A549 (cell line): ENCODE measurements at regions not wholly inside any gene's neighbourhood (a gene's known extent, or its start where the extent isn't known, plus 50 kb on each side); places are given as distances from the start of the nearest gene placed in this dataset.
"Not testable (repeated sequence)": the region's sequence is repeated elsewhere in the genome, so short reads cannot be mapped to it uniquely, and the experiment has no call there.

Source experiments
- ATAC-seq, 2 experiments: fragments of 200-7000 bp in 1 of 2; fragments of >200 bp in 1 of 2; cut with Nextera tagmentation in 1 of 2; cut with Tn5 transposase in 1 of 2; 3 replicates each; pipeline versions ENCODE4 v1.8.0 to v1.9.1; 2018 to 2020; ENCODE audit warnings: mild to moderate bottlenecking in 1 of 2, moderate library complexity in 1 of 2
- CTCF ChIA-PET: fragments of 300-600 bp; sonication (Branson Sonifier 250); formaldehyde crosslinking; extraction: SDS; loops from one replicate; lab custom pipeline; 2021; ENCODE audit warnings: antibody characterized with exemption, inconsistent platforms; lab: Yijun Ruan, JAX
- POLR2A ChIA-PET: fragments of 350-600 bp; formaldehyde crosslinking; extraction: SDS; loops from one replicate; lab custom pipeline; 2021; ENCODE audit warnings: antibody characterized with exemption, inconsistent platforms; lab: Yijun Ruan, JAX
- DNase-seq, 2 experiments: peaks; one replicate each; pipeline versions ENCODE4 v3.0.0 to v3.0.0-alpha.2; 2011 to 2016; ENCODE audit warnings: low read depth in 1 of 2, low spot score in 1 of 2
- FAIRE-seq: peaks from 2 replicates; lab custom pipeline; 2011; peaks lifted over from hg19 to GRCh38; lab: Jason Lieb, UNC
- H3K27ac ChIP-seq, 2 experiments: fragments of >200 bp; sonication (Bioruptor Twin); formaldehyde crosslinking; 3 replicates each; pipeline ENCODE4 v1.5.1; 2016 to 2017
- H3K4me1 ChIP-seq: fragments of >200 bp; sonication (Bioruptor Twin); formaldehyde crosslinking; 3 replicates; pipeline ENCODE4 v1.6.1; 2016
- H3K4me2 ChIP-seq: fragments of >200 bp; sonication (Bioruptor Twin); formaldehyde crosslinking; 3 replicates; pipeline ENCODE4 v1.6.1; 2016
- H3K4me3 ChIP-seq: fragments of >200 bp; sonication (Bioruptor Twin); formaldehyde crosslinking; 3 replicates; pipeline ENCODE4 v1.5.1; 2016
- H3K9me3 ChIP-seq: fragments of >200 bp; sonication (Bioruptor Twin); formaldehyde crosslinking; 3 replicates; pipeline ENCODE4 v1.6.1; 2016
- CBX2 ChIP-seq: fragments of 200-600 bp; sonication (generic); IDR thresholded peaks from 2 replicates; pipeline ENCODE4 v1.6.1; 2016; ENCODE audit warnings: low read depth, mild to moderate bottlenecking, borderline replicate concordance
- CBX8 ChIP-seq: fragments of 200-600 bp; sonication (generic); IDR thresholded peaks from 2 replicates; pipeline ENCODE4 v1.6.1; 2016
- CHD2 ChIP-seq: fragments of 150-350 bp; IDR thresholded peaks from 2 replicates; pipeline ENCODE4 v1.6.1; 2014; ENCODE audit warnings: low read length; ENCODE audit not compliant: partially characterized antibody
- CHD4 ChIP-seq: fragments of 200-600 bp; sonication (generic); IDR thresholded peaks from 2 replicates; pipeline ENCODE4 v1.6.1; 2016; ENCODE audit warnings: antibody characterized with exemption, mild to moderate bottlenecking, borderline replicate concordance
- EHF ChIP-seq: fragments of 250-450 bp; sonication (Bioruptor Pico); IDR thresholded peaks from 2 replicates; pipeline ENCODE4 v1.5.0; 2020; ENCODE audit warnings: mild to moderate bottlenecking
- EHMT2 ChIP-seq: fragments of 200-600 bp; sonication (generic); IDR thresholded peaks from 2 replicates; pipeline ENCODE4 v1.6.1; 2016; ENCODE audit warnings: antibody characterized with exemption, low read depth, mild to moderate bottlenecking, moderate library complexity
- ESRRA ChIP-seq: fragments of 150-350 bp; IDR thresholded peaks from 2 replicates; pipeline ENCODE4 v1.6.1; 2014; ENCODE audit warnings: mild to moderate bottlenecking, low read length, borderline replicate concordance
- FOSB ChIP-seq: fragments of 250-450 bp; sonication (Bioruptor Pico); IDR thresholded peaks from 2 replicates; pipeline ENCODE4 v1.5.0; 2020; ENCODE audit warnings: mild to moderate bottlenecking, moderate library complexity
- FOSL2 ChIP-seq, 2 experiments: fragments of 450-650 bp in 1 of 2; fragments of >200 bp in 1 of 2; sonication (Bioruptor Twin) in 1 of 2; formaldehyde crosslinking; IDR thresholded peaks; 2 replicates each; pipeline versions ENCODE4 v1.5.0 to v1.6.1; 2016 to 2020; ENCODE audit warnings: mild to moderate bottlenecking in 1 of 2, moderate library complexity in 1 of 2
- HDAC2 ChIP-seq: fragments of 200-600 bp; sonication (generic); IDR thresholded peaks from 2 replicates; pipeline ENCODE4 v1.6.1; 2016
- HEYL ChIP-seq: fragments of 250-450 bp; sonication (Bioruptor Pico); IDR thresholded peaks from 2 replicates; pipeline ENCODE4 v1.8.0; 2021; ENCODE audit warnings: mild to moderate bottlenecking, moderate library complexity
- HOXA7 ChIP-seq: fragments of 250-450 bp; sonication (Bioruptor Pico); IDR thresholded peaks from 2 replicates; pipeline ENCODE4 v1.5.0; 2020; ENCODE audit warnings: mild to moderate bottlenecking, moderate library complexity
- KDM5A ChIP-seq: fragments of 200-600 bp; sonication (generic); IDR thresholded peaks from 2 replicates; pipeline ENCODE4 v1.6.1; 2016; ENCODE audit warnings: antibody characterized with exemption, mild to moderate bottlenecking
- MYC ChIP-seq: IDR thresholded peaks from 2 replicates; pipeline ENCODE4 v1.6.1; 2012; ENCODE audit warnings: mild to moderate bottlenecking, inconsistent platforms, low read length, improper control_type of control experiment, borderline replicate concordance
- POLR2A ChIP-seq: IDR thresholded peaks from 2 replicates; pipeline ENCODE4 v1.6.1; 2012; ENCODE audit warnings: mild to moderate bottlenecking, low read length
- RFX5 ChIP-seq: fragments of 450-650 bp; IDR thresholded peaks from 2 replicates; pipeline ENCODE4 v1.7.1; 2014; ENCODE audit warnings: antibody characterized with exemption, mild to moderate bottlenecking, moderate library complexity
- RNF2 ChIP-seq: fragments of 200-600 bp; sonication (generic); IDR thresholded peaks from 2 replicates; pipeline ENCODE4 v1.6.1; 2016; ENCODE audit warnings: low read depth, mild to moderate bottlenecking, antibody characterized with exemption, moderate library complexity, borderline replicate concordance
- SMC3 ChIP-seq: fragments of >200 bp; sonication (Bioruptor Twin); formaldehyde crosslinking; IDR thresholded peaks from 3 replicates; pipeline ENCODE4 v1.6.1; 2018; ENCODE audit warnings: inconsistent platforms
- ZC3H11A ChIP-seq: fragments of 450-650 bp; IDR thresholded peaks from 2 replicates; pipeline ENCODE4 v1.6.1; 2014; ENCODE audit warnings: antibody characterized with exemption, mild to moderate bottlenecking
- ZNF302 ChIP-seq: fragments of 250-450 bp; sonication (Bioruptor Pico); IDR thresholded peaks from 2 replicates; pipeline ENCODE4 v1.9.0; 2021; ENCODE audit warnings: inconsistent platforms, mild to moderate bottlenecking, moderate library complexity
- WGBS: methylation state at CpG from one replicate; pipeline ENCODE4 v1.1.6; 2017; ENCODE audit errors: missing lambda C conversion rate; 5-methylcytosine and 5-hydroxymethylcytosine counted together
- TF ChIP-seq, protein P1 (sequence below): IDR thresholded peaks from 2 replicates; pipeline ENCODE4 v1.6.1; 2012
- TF ChIP-seq, protein P2 (sequence below): fragments of >200 bp; sonication (Bioruptor Twin); formaldehyde crosslinking; IDR thresholded peaks from 3 replicates; pipeline ENCODE4 v1.5.1; 2016
- TF ChIP-seq, protein P3 (sequence below): fragments of 200-600 bp; sonication (generic); IDR thresholded peaks from 2 replicates; pipeline ENCODE4 v1.6.1; 2016; ENCODE audit warnings: antibody characterized with exemption, mild to moderate bottlenecking, moderate library complexity
- TF ChIP-seq, protein P4 (sequence below): IDR thresholded peaks from 2 replicates; pipeline ENCODE4 v1.6.1; 2012
- TF ChIP-seq, protein P5 (sequence below): fragments of >200 bp; sonication (Bioruptor Twin); formaldehyde crosslinking; IDR thresholded peaks from 2 replicates; pipeline ENCODE4 v1.6.1; 2016

DNA sequence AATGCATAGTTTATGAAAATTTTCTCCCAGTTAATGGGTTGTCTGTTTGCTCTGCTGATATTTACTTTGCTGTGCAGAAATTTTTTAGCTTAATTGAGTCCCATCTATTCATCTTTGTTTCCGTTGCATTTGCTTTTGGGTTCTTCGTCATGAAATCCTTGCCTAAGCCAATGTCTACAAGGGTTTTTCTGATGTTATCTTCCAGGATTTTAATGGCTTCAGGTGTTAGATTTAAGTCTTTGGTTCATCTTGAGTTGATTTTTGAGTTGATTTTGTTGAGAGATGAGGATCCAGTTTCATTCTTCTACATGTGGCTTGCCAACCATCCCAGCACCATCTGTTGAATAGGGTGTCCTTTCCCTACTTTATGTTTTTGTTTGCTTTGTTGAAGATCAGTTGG, 85.2 kb downstream of the DRAM2 start:
- no peak overlapping the region for H3K27ac ChIP-seq
- ChIA-PET CTCF (no interaction called here), POLR2A (no interaction called here)
- DNase-seq: no peak
- ATAC-seq: no peak
- TF ChIP-seq POLR2A: no peak
- TF ChIP-seq, protein P1, sequence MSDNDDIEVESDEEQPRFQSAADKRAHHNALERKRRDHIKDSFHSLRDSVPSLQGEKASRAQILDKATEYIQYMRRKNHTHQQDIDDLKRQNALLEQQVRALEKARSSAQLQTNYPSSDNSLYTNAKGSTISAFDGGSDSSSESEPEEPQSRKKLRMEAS: no peak
- TF ChIP-seq, protein P2, sequence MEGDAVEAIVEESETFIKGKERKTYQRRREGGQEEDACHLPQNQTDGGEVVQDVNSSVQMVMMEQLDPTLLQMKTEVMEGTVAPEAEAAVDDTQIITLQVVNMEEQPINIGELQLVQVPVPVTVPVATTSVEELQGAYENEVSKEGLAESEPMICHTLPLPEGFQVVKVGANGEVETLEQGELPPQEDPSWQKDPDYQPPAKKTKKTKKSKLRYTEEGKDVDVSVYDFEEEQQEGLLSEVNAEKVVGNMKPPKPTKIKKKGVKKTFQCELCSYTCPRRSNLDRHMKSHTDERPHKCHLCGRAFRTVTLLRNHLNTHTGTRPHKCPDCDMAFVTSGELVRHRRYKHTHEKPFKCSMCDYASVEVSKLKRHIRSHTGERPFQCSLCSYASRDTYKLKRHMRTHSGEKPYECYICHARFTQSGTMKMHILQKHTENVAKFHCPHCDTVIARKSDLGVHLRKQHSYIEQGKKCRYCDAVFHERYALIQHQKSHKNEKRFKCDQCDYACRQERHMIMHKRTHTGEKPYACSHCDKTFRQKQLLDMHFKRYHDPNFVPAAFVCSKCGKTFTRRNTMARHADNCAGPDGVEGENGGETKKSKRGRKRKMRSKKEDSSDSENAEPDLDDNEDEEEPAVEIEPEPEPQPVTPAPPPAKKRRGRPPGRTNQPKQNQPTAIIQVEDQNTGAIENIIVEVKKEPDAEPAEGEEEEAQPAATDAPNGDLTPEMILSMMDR: no peak
- no peak for TF ChIP-seq CHD4
- TF ChIP-seq ESRRA: no peak
- TF ChIP-seq SMC3: no peak
- TF ChIP-seq HOXA7: no peak
- TF ChIP-seq EHMT2: no peak
- no peak for TF ChIP-seq ZC3H11A
- TF ChIP-seq EHF (CRISPR knock-in tag): no peak
- no peak for TF ChIP-seq FOSL2 (IDR thresholded peaks at IDR 0.05)
- no peak for TF ChIP-seq FOSL2 (CRISPR knock-in tag; IDR thresholded peaks at IDR 0.05)
- TF ChIP-seq HEYL (CRISPR knock-in tag): no peak
- TF ChIP-seq ZNF302 (CRISPR knock-in tag): no peak
- TF ChIP-seq CBX2: no peak
- H3K4me3 ChIP-seq: no peak overlapping the region
- no peaks in the 10 kb centered on the region for H3K9me3 ChIP-seq
- no peak overlapping the region for H3K4me2 ChIP-seq
- 10% methylated on average over 2 of the region's 2 CpGs for WGBS
- no peak for FAIRE-seq
- no peaks in the 10 kb centered on the region for H3K4me1 ChIP-seq

DNA sequence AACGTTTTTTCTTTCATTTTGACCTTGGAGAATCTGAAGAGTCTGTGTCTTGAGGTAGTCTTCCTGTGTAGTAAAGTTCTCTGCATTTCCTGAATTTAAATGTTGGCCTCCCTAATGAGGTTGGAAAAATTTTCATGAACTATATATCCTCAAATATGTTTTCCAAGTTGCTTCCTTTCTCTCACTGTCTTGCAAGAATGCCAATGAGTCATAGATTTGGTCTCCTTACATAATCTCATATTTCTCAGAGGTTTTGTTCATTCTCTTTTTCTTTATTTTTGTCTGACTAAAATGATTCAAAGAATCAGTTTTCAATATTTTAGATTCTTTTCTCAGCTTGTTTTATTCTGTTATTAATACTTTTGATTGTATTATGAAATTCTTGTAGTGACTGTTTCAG, 87.6 kb downstream of the DRAM2 start:
- ChIA-PET CTCF (no interaction called here), POLR2A (no interaction called here)
- Histone ChIP-seq H3K4me1 (no peaks in the 10 kb centered on the region), H3K9me3 (no peaks in the 10 kb centered on the region), H3K4me2 (no peak overlapping the region), H3K27ac (no peak overlapping the region), H3K4me3 (no peak overlapping the region)
- no peak for DNase-seq
- 7% methylated on average over 1 of the region's 1 CpG for WGBS
- FAIRE-seq: no peak
- TF ChIP-seq CBX8: no peak
- no peak for ATAC-seq

DNA sequence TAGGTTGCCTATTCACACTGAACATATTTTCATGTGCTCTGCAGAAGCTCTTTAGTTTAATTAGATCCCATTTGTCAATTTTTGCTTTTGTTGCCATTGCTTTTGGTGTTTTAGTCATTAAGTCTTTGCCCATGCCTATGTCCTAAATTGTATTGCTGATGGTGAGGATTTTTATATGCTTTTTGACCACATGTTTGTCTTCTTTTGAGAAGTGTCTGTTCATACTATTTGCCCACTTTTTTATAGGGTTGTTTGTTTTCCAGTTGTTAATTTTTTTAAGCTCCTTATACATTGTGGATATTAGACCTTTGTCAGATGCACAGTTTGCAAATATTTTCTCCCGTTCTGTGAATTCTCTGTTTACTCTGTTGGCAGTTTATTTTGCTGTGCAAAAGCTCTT, 84.5 kb upstream of the LRIF1 start:
- H3K9me3 ChIP-seq, FAIRE-seq, H3K4me3 ChIP-seq, DNase-seq, H3K27ac ChIP-seq, POLR2A ChIA-PET, ATAC-seq, H3K4me1 ChIP-seq, H3K4me2 ChIP-seq: not testable (repeated sequence)
- CTCF ChIA-PET: interaction anchor here (0.7 kb wide), 1 partner anchor 121 kb away, joined by 3 read pairs; no protein-coding TSS in a partner anchor
- 0% methylated on average over 1 of the region's 1 CpG for WGBS

DNA sequence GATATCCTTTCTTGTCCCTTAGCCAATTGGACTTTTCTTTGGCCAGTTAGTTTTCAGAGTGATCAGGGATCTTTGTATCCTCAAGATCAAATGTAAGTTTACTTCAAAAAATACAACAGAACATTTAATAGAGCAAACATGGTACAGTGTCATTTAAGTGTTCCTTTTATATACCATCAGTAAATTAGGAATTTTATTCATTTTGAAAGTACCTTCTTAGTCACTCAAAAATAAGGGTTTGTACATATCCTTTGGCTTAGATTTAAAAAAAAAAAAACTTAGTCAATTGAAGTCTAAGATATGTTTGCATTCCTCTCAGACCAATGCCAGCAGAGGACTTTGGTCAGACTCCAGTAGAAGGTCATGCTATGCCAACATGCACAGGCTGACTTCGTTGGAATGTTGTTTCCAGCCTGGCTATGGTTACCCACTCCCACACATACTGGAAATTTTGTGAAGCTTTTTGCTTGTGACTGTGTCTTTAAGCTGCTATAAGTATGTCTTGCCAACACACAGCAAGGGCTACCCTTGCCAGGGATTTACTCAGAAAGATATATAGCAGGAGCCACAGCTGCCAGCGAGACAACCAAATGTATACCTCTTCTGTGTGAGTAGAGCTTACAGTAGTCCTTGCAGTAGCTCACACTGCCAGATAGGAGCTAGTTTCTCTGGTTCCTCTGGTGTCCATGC, 81.5 kb upstream of the LRIF1 start:
- Histone ChIP-seq H3K4me3 (no peak overlapping the region), H3K4me2 (no peak overlapping the region), H3K27ac (no peak overlapping the region), H3K9me3 (no peaks in the 10 kb centered on the region), H3K4me1 (no peaks in the 10 kb centered on the region)
- ChIA-PET POLR2A (no interaction called here), CTCF (interaction anchor here (0.6 to 3.4 kb wide), 3 partner anchors 14 to 152 kb away, joined by 3 to 12 read pairs (median 3); no protein-coding TSS in a partner anchor)
- no peak for ATAC-seq
- DNase-seq: no peak
- WGBS: 0% methylated on average over 2 of the region's 2 CpGs
- FAIRE-seq: no peak
- no peak for TF ChIP-seq KDM5A
- no peak for TF ChIP-seq ZNF302 (CRISPR knock-in tag)
- no peak for TF ChIP-seq ZC3H11A
- TF ChIP-seq, protein P3, sequence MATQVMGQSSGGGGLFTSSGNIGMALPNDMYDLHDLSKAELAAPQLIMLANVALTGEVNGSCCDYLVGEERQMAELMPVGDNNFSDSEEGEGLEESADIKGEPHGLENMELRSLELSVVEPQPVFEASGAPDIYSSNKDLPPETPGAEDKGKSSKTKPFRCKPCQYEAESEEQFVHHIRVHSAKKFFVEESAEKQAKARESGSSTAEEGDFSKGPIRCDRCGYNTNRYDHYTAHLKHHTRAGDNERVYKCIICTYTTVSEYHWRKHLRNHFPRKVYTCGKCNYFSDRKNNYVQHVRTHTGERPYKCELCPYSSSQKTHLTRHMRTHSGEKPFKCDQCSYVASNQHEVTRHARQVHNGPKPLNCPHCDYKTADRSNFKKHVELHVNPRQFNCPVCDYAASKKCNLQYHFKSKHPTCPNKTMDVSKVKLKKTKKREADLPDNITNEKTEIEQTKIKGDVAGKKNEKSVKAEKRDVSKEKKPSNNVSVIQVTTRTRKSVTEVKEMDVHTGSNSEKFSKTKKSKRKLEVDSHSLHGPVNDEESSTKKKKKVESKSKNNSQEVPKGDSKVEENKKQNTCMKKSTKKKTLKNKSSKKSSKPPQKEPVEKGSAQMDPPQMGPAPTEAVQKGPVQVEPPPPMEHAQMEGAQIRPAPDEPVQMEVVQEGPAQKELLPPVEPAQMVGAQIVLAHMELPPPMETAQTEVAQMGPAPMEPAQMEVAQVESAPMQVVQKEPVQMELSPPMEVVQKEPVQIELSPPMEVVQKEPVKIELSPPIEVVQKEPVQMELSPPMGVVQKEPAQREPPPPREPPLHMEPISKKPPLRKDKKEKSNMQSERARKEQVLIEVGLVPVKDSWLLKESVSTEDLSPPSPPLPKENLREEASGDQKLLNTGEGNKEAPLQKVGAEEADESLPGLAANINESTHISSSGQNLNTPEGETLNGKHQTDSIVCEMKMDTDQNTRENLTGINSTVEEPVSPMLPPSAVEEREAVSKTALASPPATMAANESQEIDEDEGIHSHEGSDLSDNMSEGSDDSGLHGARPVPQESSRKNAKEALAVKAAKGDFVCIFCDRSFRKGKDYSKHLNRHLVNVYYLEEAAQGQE: no peak
- no peak for TF ChIP-seq CBX8
- no peak for TF ChIP-seq HDAC2
- TF ChIP-seq SMC3: no peak
- no peak for TF ChIP-seq RNF2
- TF ChIP-seq, protein P4, sequence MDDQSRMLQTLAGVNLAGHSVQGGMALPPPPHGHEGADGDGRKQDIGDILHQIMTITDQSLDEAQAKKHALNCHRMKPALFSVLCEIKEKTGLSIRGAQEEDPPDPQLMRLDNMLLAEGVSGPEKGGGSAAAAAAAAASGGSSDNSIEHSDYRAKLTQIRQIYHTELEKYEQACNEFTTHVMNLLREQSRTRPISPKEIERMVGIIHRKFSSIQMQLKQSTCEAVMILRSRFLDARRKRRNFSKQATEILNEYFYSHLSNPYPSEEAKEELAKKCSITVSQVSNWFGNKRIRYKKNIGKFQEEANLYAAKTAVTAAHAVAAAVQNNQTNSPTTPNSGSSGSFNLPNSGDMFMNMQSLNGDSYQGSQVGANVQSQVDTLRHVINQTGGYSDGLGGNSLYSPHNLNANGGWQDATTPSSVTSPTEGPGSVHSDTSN: no peak
- TF ChIP-seq CHD2: no peak
- TF ChIP-seq RFX5: no peak
- TF ChIP-seq, protein P5, sequence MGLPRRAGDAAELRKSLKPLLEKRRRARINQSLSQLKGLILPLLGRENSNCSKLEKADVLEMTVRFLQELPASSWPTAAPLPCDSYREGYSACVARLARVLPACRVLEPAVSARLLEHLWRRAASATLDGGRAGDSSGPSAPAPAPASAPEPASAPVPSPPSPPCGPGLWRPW: no peak
- no peak for TF ChIP-seq MYC
- TF ChIP-seq FOSL2 (IDR thresholded peaks at IDR 0.05): no peak
- TF ChIP-seq FOSL2 (CRISPR knock-in tag; IDR thresholded peaks at IDR 0.05): no peak
- TF ChIP-seq FOSB (CRISPR knock-in tag): no peak
